Loucy (cell line): ENCODE measurements at regions not wholly inside any gene's neighbourhood (a gene's known extent, or its start where the extent isn't known, plus 50 kb on each side); places are given as distances from the start of the nearest gene placed in this dataset.

ENCODE experiments used
- CTCF ChIP-seq: fragments of 200-600 bp; sonication (generic); conservative IDR thresholded peaks from 2 replicates; pipeline ENCODE4 v1.5.1; 2014; ENCODE audit warnings: mild to moderate bottlenecking, antibody characterized with exemption, low read length
- EZH2phosphoT487 ChIP-seq: fragments of 200-600 bp; IDR thresholded peaks from 2 replicates; pipeline ENCODE4 v1.6.1; 2018; ENCODE audit warnings: antibody characterized with exemption, mild to moderate bottlenecking, moderate library complexity, borderline replicate concordance

GRCh38 chr4:163866728-163867315, 372.3 kb downstream of the TMA16 start:
- TF ChIP-seq CTCF (no peak), EZH2phosphoT487 (no peak)
